Neural cell (in vitro differentiated cells): ENCODE measurements at regions not wholly inside any gene's neighbourhood (a gene's known extent, or its start where the extent isn't known, plus 50 kb on each side); places are given as distances from the start of the nearest gene placed in this dataset.

ENCODE experiments used
- EP300 ChIP-seq: fragments of 450-650 bp; conservative IDR thresholded peaks from 2 replicates; pipeline ENCODE4 v1.6.1; 2014; ENCODE audit warnings: antibody characterized with exemption, mild to moderate bottlenecking, moderate library complexity; ENCODE audit not compliant: poor library complexity, severe bottlenecking
- EZH2 ChIP-seq: fragments of 200-600, 300-800 bp; shearing (Covaris generic), sonication (generic); IDR thresholded peaks from 2 replicates; pipeline ENCODE4 v1.6.1; 2014; ENCODE audit warnings: antibody characterized with exemption, low read length, borderline replicate concordance, mild to moderate bottlenecking; ENCODE audit not compliant: insufficient read depth, poor library complexity, severe bottlenecking
- MXI1 ChIP-seq: fragments of 450-650 bp; conservative IDR thresholded peaks from 2 replicates; pipeline ENCODE4 v1.6.1; 2014; ENCODE audit warnings: antibody characterized with exemption, mild to moderate bottlenecking; ENCODE audit not compliant: poor library complexity, severe bottlenecking
- POLR2AphosphoS5 ChIP-seq: IDR thresholded peaks from 2 replicates; pipeline ENCODE4 v1.6.1; 2012
- SMC3 ChIP-seq: fragments of 450-650 bp; conservative IDR thresholded peaks from 2 replicates; pipeline ENCODE4 v1.6.1; 2014; ENCODE audit warnings: antibody characterized with exemption, mild to moderate bottlenecking, moderate library complexity; ENCODE audit not compliant: poor library complexity
- TAF1 ChIP-seq: IDR thresholded peaks from 2 replicates; pipeline ENCODE4 v1.6.1; 2012; ENCODE audit warnings: low read depth
- TF ChIP-seq, protein P1 (sequence below): fragments of 450-650 bp; IDR thresholded peaks from 2 replicates; pipeline ENCODE4 v1.5.1; 2014; ENCODE audit warnings: antibody characterized with exemption, mild to moderate bottlenecking, moderate library complexity; ENCODE audit not compliant: poor library complexity, severe bottlenecking
- TF ChIP-seq, protein P2 (sequence below): IDR thresholded peaks from 2 replicates; pipeline ENCODE4 v1.6.1; 2012; ENCODE audit warnings: borderline replicate concordance

DNA sequence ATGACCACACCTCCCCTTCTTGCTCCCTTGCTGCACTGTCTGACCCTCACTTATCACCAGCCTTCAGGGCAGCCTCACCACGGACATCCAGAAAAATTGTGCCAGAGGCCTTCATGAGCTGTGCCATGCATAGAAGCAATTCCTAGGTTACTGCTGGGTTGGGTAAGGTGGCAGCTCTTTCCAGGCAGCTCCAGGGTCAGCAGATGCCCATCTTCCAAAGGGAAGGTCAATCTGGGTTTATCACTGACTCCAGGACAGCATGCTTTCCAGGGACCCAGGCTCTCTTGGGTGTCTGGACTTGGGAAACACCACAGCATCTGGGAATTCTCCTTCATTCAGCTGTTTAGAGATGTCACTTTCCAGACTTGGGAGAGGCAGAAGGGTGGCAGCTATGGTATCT is 188.9 kb upstream of the CXCL12 start:
- TF ChIP-seq SMC3 = no peak
- TF ChIP-seq, protein P1, sequence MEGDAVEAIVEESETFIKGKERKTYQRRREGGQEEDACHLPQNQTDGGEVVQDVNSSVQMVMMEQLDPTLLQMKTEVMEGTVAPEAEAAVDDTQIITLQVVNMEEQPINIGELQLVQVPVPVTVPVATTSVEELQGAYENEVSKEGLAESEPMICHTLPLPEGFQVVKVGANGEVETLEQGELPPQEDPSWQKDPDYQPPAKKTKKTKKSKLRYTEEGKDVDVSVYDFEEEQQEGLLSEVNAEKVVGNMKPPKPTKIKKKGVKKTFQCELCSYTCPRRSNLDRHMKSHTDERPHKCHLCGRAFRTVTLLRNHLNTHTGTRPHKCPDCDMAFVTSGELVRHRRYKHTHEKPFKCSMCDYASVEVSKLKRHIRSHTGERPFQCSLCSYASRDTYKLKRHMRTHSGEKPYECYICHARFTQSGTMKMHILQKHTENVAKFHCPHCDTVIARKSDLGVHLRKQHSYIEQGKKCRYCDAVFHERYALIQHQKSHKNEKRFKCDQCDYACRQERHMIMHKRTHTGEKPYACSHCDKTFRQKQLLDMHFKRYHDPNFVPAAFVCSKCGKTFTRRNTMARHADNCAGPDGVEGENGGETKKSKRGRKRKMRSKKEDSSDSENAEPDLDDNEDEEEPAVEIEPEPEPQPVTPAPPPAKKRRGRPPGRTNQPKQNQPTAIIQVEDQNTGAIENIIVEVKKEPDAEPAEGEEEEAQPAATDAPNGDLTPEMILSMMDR = no peak
- TF ChIP-seq, protein P2, sequence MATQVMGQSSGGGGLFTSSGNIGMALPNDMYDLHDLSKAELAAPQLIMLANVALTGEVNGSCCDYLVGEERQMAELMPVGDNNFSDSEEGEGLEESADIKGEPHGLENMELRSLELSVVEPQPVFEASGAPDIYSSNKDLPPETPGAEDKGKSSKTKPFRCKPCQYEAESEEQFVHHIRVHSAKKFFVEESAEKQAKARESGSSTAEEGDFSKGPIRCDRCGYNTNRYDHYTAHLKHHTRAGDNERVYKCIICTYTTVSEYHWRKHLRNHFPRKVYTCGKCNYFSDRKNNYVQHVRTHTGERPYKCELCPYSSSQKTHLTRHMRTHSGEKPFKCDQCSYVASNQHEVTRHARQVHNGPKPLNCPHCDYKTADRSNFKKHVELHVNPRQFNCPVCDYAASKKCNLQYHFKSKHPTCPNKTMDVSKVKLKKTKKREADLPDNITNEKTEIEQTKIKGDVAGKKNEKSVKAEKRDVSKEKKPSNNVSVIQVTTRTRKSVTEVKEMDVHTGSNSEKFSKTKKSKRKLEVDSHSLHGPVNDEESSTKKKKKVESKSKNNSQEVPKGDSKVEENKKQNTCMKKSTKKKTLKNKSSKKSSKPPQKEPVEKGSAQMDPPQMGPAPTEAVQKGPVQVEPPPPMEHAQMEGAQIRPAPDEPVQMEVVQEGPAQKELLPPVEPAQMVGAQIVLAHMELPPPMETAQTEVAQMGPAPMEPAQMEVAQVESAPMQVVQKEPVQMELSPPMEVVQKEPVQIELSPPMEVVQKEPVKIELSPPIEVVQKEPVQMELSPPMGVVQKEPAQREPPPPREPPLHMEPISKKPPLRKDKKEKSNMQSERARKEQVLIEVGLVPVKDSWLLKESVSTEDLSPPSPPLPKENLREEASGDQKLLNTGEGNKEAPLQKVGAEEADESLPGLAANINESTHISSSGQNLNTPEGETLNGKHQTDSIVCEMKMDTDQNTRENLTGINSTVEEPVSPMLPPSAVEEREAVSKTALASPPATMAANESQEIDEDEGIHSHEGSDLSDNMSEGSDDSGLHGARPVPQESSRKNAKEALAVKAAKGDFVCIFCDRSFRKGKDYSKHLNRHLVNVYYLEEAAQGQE = no peak
- no peak for TF ChIP-seq EZH2
- no peak for TF ChIP-seq EP300
- no peak for TF ChIP-seq TAF1
- no peak for TF ChIP-seq POLR2AphosphoS5
- TF ChIP-seq MXI1 = no peak
